ENCODE measurements at regions not wholly inside any gene's neighbourhood (a gene's known extent, or its start where the extent isn't known, plus 50 kb on each side); places are given as distances from the start of the nearest gene placed in this dataset.

DNA sequence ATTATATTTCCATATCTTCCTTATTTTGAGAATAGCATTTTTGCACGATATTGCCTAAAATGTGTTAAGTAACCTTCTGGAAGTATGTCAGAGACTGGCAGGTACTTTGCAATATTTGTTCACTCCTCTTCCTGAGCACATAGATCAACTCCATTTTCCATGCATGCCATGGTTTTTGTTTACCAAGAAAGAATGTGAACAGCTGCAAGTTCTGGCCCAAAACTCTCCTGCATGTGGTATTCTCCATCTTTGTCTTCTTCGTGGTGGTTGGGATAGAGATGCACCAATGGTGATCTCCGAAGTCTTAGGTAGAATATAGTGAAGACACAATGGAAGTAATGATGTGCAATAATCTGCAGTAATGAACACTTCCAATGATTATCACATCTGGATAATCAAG is 2241.0 kb upstream of the RAG2 start:
- H4K20me1 ChIP-seq (ENCODE audit: control insufficient read depth, insufficient read depth, insufficient read length) = no peaks in the 10 kb centered on the region

More for the DNA sequence above, 2241.0 kb upstream of the RAG2 start:
- H3K27ac ChIP-seq (ENCODE audit: insufficient read length, low read depth, low read length) = no peak overlapping the region
- no peak overlapping the region for H4K8ac ChIP-seq (replicated peaks; ENCODE audit: insufficient read length, low read depth, low read length)
- no peaks in the 10 kb centered on the region for H3K9me3 ChIP-seq (ENCODE audit: control insufficient read depth, low read depth, low read length)
- no peaks in the 10 kb centered on the region for H3K23me2 ChIP-seq (ENCODE audit: insufficient read length, low read depth, low read length, poor library complexity, severe bottlenecking)
- TF ChIP-seq, protein P1, sequence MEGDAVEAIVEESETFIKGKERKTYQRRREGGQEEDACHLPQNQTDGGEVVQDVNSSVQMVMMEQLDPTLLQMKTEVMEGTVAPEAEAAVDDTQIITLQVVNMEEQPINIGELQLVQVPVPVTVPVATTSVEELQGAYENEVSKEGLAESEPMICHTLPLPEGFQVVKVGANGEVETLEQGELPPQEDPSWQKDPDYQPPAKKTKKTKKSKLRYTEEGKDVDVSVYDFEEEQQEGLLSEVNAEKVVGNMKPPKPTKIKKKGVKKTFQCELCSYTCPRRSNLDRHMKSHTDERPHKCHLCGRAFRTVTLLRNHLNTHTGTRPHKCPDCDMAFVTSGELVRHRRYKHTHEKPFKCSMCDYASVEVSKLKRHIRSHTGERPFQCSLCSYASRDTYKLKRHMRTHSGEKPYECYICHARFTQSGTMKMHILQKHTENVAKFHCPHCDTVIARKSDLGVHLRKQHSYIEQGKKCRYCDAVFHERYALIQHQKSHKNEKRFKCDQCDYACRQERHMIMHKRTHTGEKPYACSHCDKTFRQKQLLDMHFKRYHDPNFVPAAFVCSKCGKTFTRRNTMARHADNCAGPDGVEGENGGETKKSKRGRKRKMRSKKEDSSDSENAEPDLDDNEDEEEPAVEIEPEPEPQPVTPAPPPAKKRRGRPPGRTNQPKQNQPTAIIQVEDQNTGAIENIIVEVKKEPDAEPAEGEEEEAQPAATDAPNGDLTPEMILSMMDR (conservative IDR thresholded peaks at IDR 0.05) = no peak
- H3K56ac ChIP-seq (ENCODE audit: insufficient read length, low read depth, low read length) = no peak overlapping the region
- WGBS (ENCODE audit: extremely low coverage, insufficient read length, low lambda C conversion rate) = no CpG with 5 or more reads among the region's 3 CpGs
- no peak overlapping the region for H3K27ac Mint-ChIP-seq
- H3K18ac ChIP-seq (ENCODE audit: insufficient read length, low read depth, low read length) = no peak overlapping the region
- H3K4me2 ChIP-seq (ENCODE audit: insufficient read depth, insufficient read length, low read length) = no peak overlapping the region
- no peak overlapping the region for H4K5ac ChIP-seq (ENCODE audit: insufficient read length, low read depth, low read length)
- no peaks in the 10 kb centered on the region; a peak in 1 of 7 replicates for H3K36me3 Mint-ChIP-seq (ENCODE audit: insufficient read depth in 1 of 3, low read depth in 3 of 3)
- no peak overlapping the region for H3K23ac ChIP-seq (ENCODE audit: insufficient read length, low read depth, low read length)
- H3K14ac ChIP-seq (ENCODE audit: insufficient read depth, low read length) = no peak overlapping the region
- H2AK5ac ChIP-seq (ENCODE audit: insufficient read length, low read length) = no peak overlapping the region
- no peak overlapping the region for H2BK120ac ChIP-seq (ENCODE audit: low read depth, low read length, poor library complexity, severe bottlenecking)
- H2BK20ac ChIP-seq (ENCODE audit: low read depth, low read length, poor library complexity, severe bottlenecking) = no peak overlapping the region
- peaks cover 0 to 2% of the 10 kb centered on the region in 2 experiments; a peak in 2 of 4 replicates for H3K4me1 Mint-ChIP-seq
- H3T11ph ChIP-seq (ENCODE audit: low read length) = no peak overlapping the region
- no peak overlapping the region for H2AFZ ChIP-seq (ENCODE audit: low read length)
- no peaks in the 10 kb centered on the region for H3K27me3 Mint-ChIP-seq (ENCODE audit: low read depth)
- H3K4ac ChIP-seq (ENCODE audit: low read depth, low read length) = no peak overlapping the region
- H3K79me2 ChIP-seq (ENCODE audit: insufficient read depth, low read length) = no peaks in the 10 kb centered on the region
- no peaks in the 10 kb centered on the region for H3K9me3 Mint-ChIP-seq
- H4K91ac ChIP-seq (ENCODE audit: insufficient read length, low read depth, low read length) = no peak overlapping the region
- H3K4me1 ChIP-seq (ENCODE audit: insufficient read depth, low read length) = no peaks in the 10 kb centered on the region
- no peaks in the 10 kb centered on the region for H3K27me3 ChIP-seq (ENCODE audit: insufficient read depth, low read length)
- H3K79me1 ChIP-seq (ENCODE audit: insufficient read depth, low read depth, low read length, poor library complexity, severe bottlenecking) = no peaks in the 10 kb centered on the region
- no peak overlapping the region for H2BK12ac ChIP-seq (ENCODE audit: insufficient read length, low read depth, low read length)
- no peak overlapping the region for H2BK15ac ChIP-seq (ENCODE audit: low read depth, low read length)
- H2BK5ac ChIP-seq (ENCODE audit: insufficient read length, low read length) = no peak overlapping the region
- no peak for DNase-seq
- H3K4me3 Mint-ChIP-seq = no peak overlapping the region
- H3K9ac ChIP-seq (ENCODE audit: extremely low read depth, insufficient read length, low read length) = no peak overlapping the region
